ENCODE measurements at regions not wholly inside any gene's neighbourhood (a gene's known extent, or its start where the extent isn't known, plus 50 kb on each side); places are given as distances from the start of the nearest gene placed in this dataset.

GRCh38 chr11:91755526-91755925 is 469.1 kb upstream of the FAT3 start:
- Histone ChIP-seq H3K27ac (ENCODE audit: low read length) (no peak overlapping the region), H3K9ac (ENCODE audit: low read length) (no peak overlapping the region), H2AFZ (ENCODE audit: low read length) (no peak overlapping the region), H3K4me1 (ENCODE audit: low read length) (no peaks in the 10 kb centered on the region), H3K9me2 (replicated peaks; ENCODE audit: insufficient read depth, low read length) (no peaks in the 10 kb centered on the region), H4K20me1 (ENCODE audit: insufficient read depth, low read length) (no peaks in the 10 kb centered on the region), H3K4me3 (ENCODE audit: low read length) (no peak overlapping the region), H3K9me3 (replicated peaks; ENCODE audit: insufficient read depth, low read length) (no peaks in the 10 kb centered on the region), H3K4me2 (ENCODE audit: low read depth, low read length) (no peak overlapping the region), H3K79me2 (ENCODE audit: low read length) (no peaks in the 10 kb centered on the region), H3K27me3 (replicated peaks; ENCODE audit: insufficient read depth, low read length) (no peaks in the 10 kb centered on the region), H3K36me3 (replicated peaks; ENCODE audit: insufficient read depth, low read length) (no peaks in the 10 kb centered on the region), H3F3A (ENCODE audit: insufficient read depth, low read length) (no peaks in the 10 kb centered on the region)
- DNase-seq = no peak
- TF ChIP-seq EZH2 (optimal IDR thresholded peaks at IDR 0.05; ENCODE audit: low read depth, low read length) (no peak), CTCF (IDR thresholded peaks at IDR 0.05; ENCODE audit: low read length) (no peak), EZH2phosphoT487 (IDR thresholded peaks at IDR 0.05; ENCODE audit: low read length) (no peak)

DNA sequence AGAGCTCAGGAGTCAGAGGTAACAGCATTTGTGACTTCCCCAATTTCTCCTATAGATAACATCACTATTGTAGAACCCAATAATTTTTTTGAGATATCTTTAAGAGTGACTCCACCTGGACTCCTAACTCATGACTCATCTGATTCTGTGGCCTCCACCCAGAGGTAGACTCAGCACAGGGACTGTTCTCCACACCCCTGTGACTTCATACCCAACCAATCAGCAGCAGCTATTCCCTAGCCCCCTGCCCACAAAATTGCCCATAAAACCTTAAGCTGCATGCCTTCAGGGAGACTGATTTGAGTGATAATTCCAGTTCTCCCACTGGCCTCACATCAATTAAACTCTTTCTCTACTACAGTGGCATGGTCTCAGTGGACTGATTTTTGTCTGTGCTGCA is 475.4 kb upstream of the FAT3 start:
- Histone ChIP-seq H3F3A (ENCODE audit: insufficient read depth, low read length) (no peaks in the 10 kb centered on the region), H3K27ac (ENCODE audit: low read length) (no peak overlapping the region), H3K9me2 (replicated peaks; ENCODE audit: insufficient read depth, low read length) (no peaks in the 10 kb centered on the region), H3K4me3 (ENCODE audit: low read length) (no peak overlapping the region), H3K79me2 (ENCODE audit: low read length) (no peaks in the 10 kb centered on the region), H2AFZ (ENCODE audit: low read length) (no peak overlapping the region), H3K36me3 (replicated peaks; ENCODE audit: insufficient read depth, low read length) (no peaks in the 10 kb centered on the region), H3K9ac (ENCODE audit: low read length) (no peak overlapping the region), H4K20me1 (ENCODE audit: insufficient read depth, low read length) (no peaks in the 10 kb centered on the region), H3K4me2 (ENCODE audit: low read depth, low read length) (no peak overlapping the region), H3K4me1 (ENCODE audit: low read length) (no peaks in the 10 kb centered on the region), H3K27me3 (replicated peaks; ENCODE audit: insufficient read depth, low read length) (no peaks in the 10 kb centered on the region), H3K9me3 (replicated peaks; ENCODE audit: insufficient read depth, low read length) (no peaks in the 10 kb centered on the region)
- no peak for TF ChIP-seq EZH2 (optimal IDR thresholded peaks at IDR 0.05; ENCODE audit: low read depth, low read length)
- no peak for TF ChIP-seq CTCF (IDR thresholded peaks at IDR 0.05; ENCODE audit: low read length)
- TF ChIP-seq EZH2phosphoT487 (IDR thresholded peaks at IDR 0.05; ENCODE audit: low read length) = no peak
- no peak for DNase-seq

DNA sequence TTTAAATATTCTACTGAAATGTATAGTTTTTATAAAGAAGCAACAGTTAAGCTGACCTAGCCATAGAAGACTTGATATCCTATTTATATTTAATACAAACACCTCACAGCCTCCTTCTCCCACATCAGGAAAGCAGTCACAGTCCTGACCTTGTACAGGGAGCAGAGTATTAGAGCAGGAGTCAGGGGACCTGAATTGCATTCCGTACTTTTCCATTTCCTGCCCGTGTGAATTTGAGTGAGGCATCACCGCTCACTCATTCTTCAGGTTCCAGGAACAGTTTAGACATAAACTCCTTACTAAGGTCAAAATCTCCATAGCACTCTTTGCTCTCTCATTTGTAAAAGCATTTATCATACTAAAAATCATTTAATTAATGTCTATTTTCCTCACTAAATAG is 482.5 kb upstream of the FAT3 start:
- Histone ChIP-seq H3K9me3 (replicated peaks; ENCODE audit: insufficient read depth, low read length) (no peaks in the 10 kb centered on the region), H2AFZ (ENCODE audit: low read length) (no peak overlapping the region)
- no peak for DNase-seq

More for the DNA sequence above, 482.5 kb upstream of the FAT3 start:
- H3K27ac ChIP-seq (ENCODE audit: low read length) = no peak overlapping the region
- H3K79me2 ChIP-seq (ENCODE audit: low read length) = no peaks in the 10 kb centered on the region
- H3K27me3 ChIP-seq (replicated peaks; ENCODE audit: insufficient read depth, low read length) = no peaks in the 10 kb centered on the region
- no peak overlapping the region for H3K9ac ChIP-seq (ENCODE audit: low read length)
- H3K4me1 ChIP-seq (ENCODE audit: low read length) = no peaks in the 10 kb centered on the region
- H3F3A ChIP-seq (ENCODE audit: insufficient read depth, low read length) = no peaks in the 10 kb centered on the region
- H3K9me2 ChIP-seq (replicated peaks; ENCODE audit: insufficient read depth, low read length) = no peaks in the 10 kb centered on the region
- H3K36me3 ChIP-seq (replicated peaks; ENCODE audit: insufficient read depth, low read length) = no peaks in the 10 kb centered on the region
- H4K20me1 ChIP-seq (ENCODE audit: insufficient read depth, low read length) = no peaks in the 10 kb centered on the region
- TF ChIP-seq CTCF (IDR thresholded peaks at IDR 0.05; ENCODE audit: low read length) (no peak), EZH2phosphoT487 (IDR thresholded peaks at IDR 0.05; ENCODE audit: low read length) (no peak), EZH2 (optimal IDR thresholded peaks at IDR 0.05; ENCODE audit: low read depth, low read length) (no peak)
- no peak overlapping the region for H3K4me3 ChIP-seq (ENCODE audit: low read length)
- H3K4me2 ChIP-seq (ENCODE audit: low read depth, low read length) = no peak overlapping the region
